NCI-H748 (cell line): ENCODE measurements at regions not wholly inside any gene's neighbourhood (a gene's known extent, or its start where the extent isn't known, plus 50 kb on each side); places are given as distances from the start of the nearest gene placed in this dataset.
"Not testable (repeated sequence)": the region's sequence is repeated elsewhere in the genome, so short reads cannot be mapped to it uniquely, and the experiment has no call there.

Experiments
- DNase-seq: peaks from one replicate; lab custom pipeline; 2025; ENCODE audit not compliant: unreplicated experiment; lab: John Stamatoyannopoulos, UW

- no peak for DNase-seq
Observed at GRCh38 chr11:71130106-71130505, 122.3 kb downstream of the SHANK2 start.

DNA sequence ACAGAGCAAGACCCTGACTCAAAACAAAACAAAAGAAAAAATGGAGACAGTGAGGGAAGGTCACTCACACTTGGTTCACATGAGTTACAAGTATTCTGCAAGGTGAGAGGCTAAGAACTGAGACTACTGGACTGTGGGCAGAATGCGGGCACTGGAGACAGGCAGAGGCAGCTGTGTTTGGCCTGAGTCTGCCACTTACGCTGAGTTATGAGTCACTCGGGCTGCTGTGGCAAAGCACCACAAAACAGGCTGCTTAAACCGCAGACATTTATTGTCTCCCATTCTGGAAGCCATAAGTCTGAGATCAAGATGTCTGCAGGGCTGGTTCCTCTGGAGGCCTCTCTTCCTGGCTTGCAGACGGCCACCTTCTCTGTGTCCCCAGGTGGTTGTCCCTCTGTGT lies 122.8 kb downstream of the SHANK2 start:
- no peak for DNase-seq

DNA sequence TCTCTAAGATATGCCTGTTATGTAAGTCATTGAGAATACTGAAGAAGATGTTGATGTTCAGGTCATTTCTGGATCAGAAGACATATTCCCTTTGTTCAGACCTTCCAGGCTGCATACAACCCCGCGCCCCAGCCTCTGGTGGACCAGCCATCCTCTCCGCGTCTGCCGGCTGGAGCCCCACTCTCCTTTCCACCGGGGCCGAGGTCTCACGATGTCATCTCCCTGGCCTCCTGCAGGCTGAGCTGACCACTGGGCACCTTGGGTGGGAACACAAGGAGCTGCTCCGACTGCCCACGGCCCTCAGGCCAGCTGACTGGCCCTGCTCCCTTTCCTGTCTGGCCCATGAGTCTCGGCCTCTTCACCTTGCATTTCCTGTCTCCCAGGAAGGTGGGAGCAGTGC lies 124.6 kb downstream of the SHANK2 start:
- no peak for DNase-seq

DNA sequence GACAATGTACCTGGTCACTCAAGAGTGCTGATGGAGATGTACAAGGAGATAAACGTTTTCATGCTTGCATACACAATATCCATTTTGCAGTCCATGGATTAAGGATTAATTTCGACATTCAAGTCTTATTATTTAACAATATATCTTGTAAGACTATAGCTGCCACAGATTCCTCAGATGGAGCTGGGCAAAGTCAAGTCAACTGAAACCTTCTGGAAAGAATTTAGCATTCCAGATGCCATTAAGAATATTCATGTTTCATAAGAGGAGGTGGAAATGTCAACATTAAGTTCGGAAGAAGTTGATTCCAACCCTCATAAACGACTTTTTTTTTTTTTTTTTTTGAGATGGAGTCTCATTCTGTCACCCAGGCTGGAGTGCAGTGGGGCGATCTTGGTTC lies 126.0 kb downstream of the SHANK2 start:
- DNase-seq, result not testable (repeated sequence)

DNA sequence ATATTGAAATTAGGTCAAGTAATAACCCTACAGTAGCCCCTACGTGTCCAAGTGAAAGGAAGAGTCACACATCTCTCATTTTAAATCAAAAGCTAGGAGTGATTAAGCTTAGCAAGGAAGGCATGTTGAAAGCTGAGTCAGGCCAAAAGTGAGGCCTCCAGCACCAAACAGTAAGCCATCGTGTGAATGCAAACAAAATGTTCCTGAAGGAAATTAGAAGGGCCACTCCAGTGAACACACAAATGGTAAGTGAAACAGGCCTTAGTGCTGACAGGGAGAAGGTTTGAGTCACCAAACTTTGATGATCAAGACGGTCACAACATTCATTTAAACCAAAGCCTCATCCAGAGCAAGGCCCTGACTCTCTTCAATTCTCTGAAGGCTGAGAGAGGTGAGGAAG lies 127.2 kb downstream of the SHANK2 start:
- DNase-seq, result no peak

- DNase-seq, result no peak
Observed at GRCh38 chr11:71124127-71124526, 128.2 kb downstream of the SHANK2 start.

GRCh38 chr11:71120471-71120896 lies 131.9 kb downstream of the SHANK2 start:
- peak; percentile 53 for DNase-seq

- no peak for DNase-seq
Observed at GRCh38 chr11:71119656-71120269, 132.6 kb downstream of the SHANK2 start.

- no peak for DNase-seq
Observed at GRCh38 chr11:71118671-71119250, 133.6 kb downstream of the SHANK2 start.

DNA sequence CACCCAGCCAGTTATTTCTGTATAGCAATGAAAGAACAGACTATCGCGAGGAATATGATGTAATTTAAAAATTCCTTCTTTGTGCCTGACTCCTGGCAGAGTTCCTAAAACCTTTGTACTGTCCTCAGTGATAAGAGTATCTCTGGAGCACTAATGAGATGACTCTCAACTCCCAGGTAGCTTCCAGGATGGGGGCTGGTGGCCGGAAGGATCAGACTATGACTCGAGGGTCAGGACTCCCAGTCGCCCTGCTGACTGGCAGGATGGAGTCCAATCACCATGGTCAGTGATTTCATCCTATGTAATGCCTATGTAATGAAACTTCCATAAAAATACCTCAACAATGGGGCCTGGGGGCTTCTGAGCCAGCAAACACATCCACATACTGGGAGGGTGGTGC lies 135.1 kb downstream of the SHANK2 start:
- no peak for DNase-seq

DNA sequence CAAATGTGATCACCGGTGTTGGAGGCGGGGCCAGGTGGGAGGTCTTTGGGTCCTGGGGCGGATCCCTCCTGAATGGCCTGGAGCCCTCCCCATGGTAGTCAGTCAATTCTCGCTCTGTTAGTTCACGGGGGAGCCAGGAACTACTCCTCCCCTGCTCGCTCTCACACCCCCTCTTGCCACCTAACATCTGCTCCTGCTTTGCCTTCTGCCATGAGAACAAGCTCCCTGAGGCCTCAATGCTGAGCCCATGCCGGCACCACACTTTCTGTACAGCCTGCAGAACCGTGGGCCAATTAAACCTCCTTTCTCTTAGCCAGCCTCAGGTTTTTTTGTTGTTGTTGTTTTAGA lies 135.7 kb downstream of the SHANK2 start:
- no peak for DNase-seq

DNA sequence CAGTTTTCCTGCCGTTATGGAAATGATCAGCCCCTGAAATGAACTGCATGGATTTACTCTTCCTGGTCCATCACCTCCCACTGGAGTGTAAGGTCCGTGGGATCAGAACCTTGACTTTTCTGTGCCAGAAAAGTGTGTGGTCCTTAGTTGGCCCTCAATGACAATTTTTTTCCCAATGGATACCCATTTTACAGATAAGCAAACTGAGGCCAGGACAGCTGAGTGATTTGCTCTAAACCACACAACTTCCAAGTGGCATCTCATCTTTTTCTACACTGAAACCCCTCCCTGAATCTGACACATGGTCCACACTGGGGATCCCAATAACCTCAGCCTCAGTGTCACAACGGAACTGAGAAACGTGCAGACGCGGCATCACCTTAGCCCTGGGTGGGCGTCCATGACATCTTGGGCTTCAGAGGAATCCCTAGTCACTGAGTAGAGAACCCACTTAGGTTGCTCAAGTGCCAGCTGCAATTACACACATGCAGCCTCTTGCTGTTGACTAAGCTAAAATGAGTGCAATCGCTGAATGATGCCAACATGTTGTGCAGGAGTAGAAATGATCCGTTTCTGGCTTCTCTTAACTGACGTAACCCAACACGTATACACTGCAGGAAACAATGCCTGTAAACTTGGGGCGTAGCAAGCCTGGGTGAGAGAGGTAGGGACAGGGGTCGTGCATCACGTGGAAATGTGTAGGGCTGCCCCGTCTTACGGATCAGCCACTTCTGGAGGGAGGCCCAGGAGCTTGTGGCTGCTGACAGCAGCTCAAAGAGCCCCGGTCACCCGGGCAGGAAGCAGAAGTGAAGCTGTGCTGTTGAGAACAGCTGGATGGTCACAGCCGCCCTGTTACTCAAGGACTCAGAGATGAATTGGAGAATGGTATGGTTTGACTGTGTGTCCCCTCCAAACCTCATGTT lies 136.3 kb downstream of the SHANK2 start:
- no peak for DNase-seq

DNA sequence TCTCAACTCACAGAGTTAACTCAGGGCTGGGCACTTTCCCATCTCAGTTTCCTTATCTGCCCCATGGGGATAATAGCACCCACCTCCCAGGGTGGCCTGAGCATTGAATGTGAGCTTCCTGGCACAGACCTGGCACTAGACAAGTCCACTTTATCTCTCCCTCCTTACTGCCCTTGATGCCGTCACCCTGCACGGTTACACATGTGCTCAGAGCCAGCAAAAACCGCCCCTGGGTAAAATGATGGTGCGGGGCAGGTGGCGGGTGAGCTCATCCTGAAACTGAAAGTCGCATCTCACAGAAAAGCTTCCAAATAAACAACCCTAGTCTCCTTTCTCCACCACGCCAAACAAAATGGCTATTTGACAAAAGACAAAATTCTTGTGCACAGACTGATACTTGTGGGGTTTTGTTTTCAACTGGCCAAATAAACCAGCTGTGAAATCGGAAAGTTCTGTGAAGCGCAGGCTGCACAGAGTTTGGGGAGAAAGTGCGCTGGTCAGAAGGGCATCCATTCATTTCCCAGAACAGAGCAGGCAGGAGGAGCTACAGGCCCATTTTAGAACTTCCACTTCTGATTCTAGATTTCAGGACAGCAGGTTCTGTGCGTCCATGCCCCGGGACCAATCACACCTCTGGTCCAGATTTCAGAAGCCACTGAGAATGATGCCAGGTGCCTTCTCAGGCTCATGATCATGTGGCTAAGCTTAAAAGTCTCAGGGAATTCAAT lies 138.1 kb downstream of the SHANK2 start:
- no peak for DNase-seq

- no peak for DNase-seq
Observed at GRCh38 chr11:71112990-71113389, 139.4 kb downstream of the SHANK2 start.

GRCh38 chr11:71112454-71112853 lies 139.9 kb downstream of the SHANK2 start:
- no peak for DNase-seq

DNA sequence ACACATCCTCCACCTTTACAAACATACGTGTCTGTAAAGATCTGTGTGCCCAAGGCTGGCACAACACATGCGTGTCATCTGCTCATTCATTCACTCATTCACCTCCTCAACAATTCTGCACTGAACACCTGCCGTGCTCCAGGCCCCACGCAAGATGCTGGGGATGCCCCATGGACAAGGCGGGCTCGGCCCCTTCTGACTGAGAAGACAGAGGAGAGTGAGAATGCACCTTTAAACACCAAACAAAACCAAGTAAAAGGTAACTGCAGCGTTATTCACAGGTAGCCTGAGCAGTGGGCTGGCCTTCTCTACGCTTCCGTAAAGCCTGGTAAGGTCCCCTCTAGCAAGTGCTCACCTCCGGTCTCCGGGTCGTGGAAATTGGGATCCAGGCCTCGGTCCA lies 142.8 kb downstream of the SHANK2 start:
- no peak for DNase-seq

GRCh38 chr11:71109186-71109585 lies 143.2 kb downstream of the SHANK2 start:
- DNase-seq, result no peak

- no peak for DNase-seq
Observed at GRCh38 chr11:71108013-71108865, 144.1 kb downstream of the SHANK2 start.

GRCh38 chr11:71106671-71107070 lies 145.7 kb downstream of the SHANK2 start:
- DNase-seq, result no peak

GRCh38 chr11:71103266-71103665 lies 149.1 kb downstream of the SHANK2 start:
- no peak for DNase-seq
